IMR-90 (cell line): ENCODE measurements at regions not wholly inside any gene's neighbourhood (a gene's known extent, or its start where the extent isn't known, plus 50 kb on each side); places are given as distances from the start of the nearest gene placed in this dataset.
A peak's percentile ranks its signal among the peaks of the same experiment; 100 is the strongest.

Source experiments
- ATAC-seq: fragments of 200-7000 bp; cut with Tn5 transposase; 2 replicates; pipeline ENCODE4 v1.9.1; 2020; ENCODE audit warnings: low read depth, mild to moderate bottlenecking, moderate library complexity
- BruUV-seq: library from RNA; stranded (reverse); fragments of 400-500 nt; replicated peaks from 2 replicates; lab custom pipeline; 2021; lab: Mats Ljungman, UMichigan
- CTCF ChIA-PET: fragments of 300-600 bp; formaldehyde crosslinking; extraction: SDS; loops from one replicate; lab custom pipeline; 2021; ENCODE audit warnings: antibody characterized with exemption; lab: Yijun Ruan, JAX
- POLR2A ChIA-PET: fragments of 300-600 bp; sonication (Branson Sonifier 250); formaldehyde crosslinking; loops from one replicate; lab custom pipeline; 2022; ENCODE audit warnings: antibody characterized with exemption; ENCODE audit not compliant: unreplicated experiment; lab: Charles Lee
- DNase-seq: peaks from one replicate; pipeline ENCODE4 v3.0.0; 2013
- H2AFZ ChIP-seq: replicated peaks from 2 replicates; pipeline ENCODE3; 2013; ENCODE audit warnings: low read length, mild to moderate bottlenecking; ENCODE audit not compliant: poor library complexity
- H2AK5ac ChIP-seq: 2 replicates; pipeline ENCODE4 v1.6.1; 2013; ENCODE audit warnings: low read depth, low read length, inconsistent platforms
- H2AK9ac ChIP-seq: replicated peaks from 2 replicates; pipeline ENCODE3; 2013; ENCODE audit warnings: mild to moderate bottlenecking, low read depth, low read length, moderate library complexity; ENCODE audit not compliant: poor library complexity
- H2BK120ac ChIP-seq: 2 replicates; pipeline ENCODE4 v1.6.1; 2013; ENCODE audit warnings: low read depth, low read length, inconsistent platforms
- H2BK15ac ChIP-seq: 3 replicates; pipeline ENCODE4 v1.6.1; 2013; ENCODE audit warnings: low read depth, low read length, inconsistent platforms
- H2BK20ac ChIP-seq: 2 replicates; pipeline ENCODE4 v1.6.1; 2013; ENCODE audit warnings: low read depth, mild to moderate bottlenecking, inconsistent platforms, low read length, moderate library complexity
- H2BK5ac ChIP-seq: 2 replicates; pipeline ENCODE4 v1.6.1; 2013; ENCODE audit warnings: mild to moderate bottlenecking, low read depth, low read length, inconsistent platforms; ENCODE audit not compliant: poor library complexity, severe bottlenecking
- H3K14ac ChIP-seq: replicated peaks from 2 replicates; pipeline ENCODE4 v1.6.1; 2013; ENCODE audit warnings: low read depth, low read length, inconsistent platforms
- H3K18ac ChIP-seq: 2 replicates; pipeline ENCODE4 v1.6.1; 2013; ENCODE audit warnings: low read depth, low read length, control low read depth
- H3K23ac ChIP-seq: 2 replicates; pipeline ENCODE4 v1.6.1; 2013; ENCODE audit warnings: low read depth, low read length, inconsistent platforms
- H3K27ac ChIP-seq: 2 replicates; pipeline ENCODE4 v1.5.1; 2013; ENCODE audit warnings: mild to moderate bottlenecking, control low read depth, low read length; ENCODE audit not compliant: insufficient read depth
- H3K27me3 ChIP-seq: 2 replicates; pipeline ENCODE4 v1.6.1; 2013; ENCODE audit warnings: low read length; ENCODE audit not compliant: control insufficient read depth, insufficient read depth
- H3K36me3 ChIP-seq: 2 replicates; pipeline ENCODE4 v1.6.1; 2013; ENCODE audit warnings: low read length, mixed read lengths; ENCODE audit not compliant: control insufficient read depth, insufficient read depth
- H3K4ac ChIP-seq: 2 replicates; pipeline ENCODE4 v1.6.1; 2013; ENCODE audit warnings: low read depth, low read length, inconsistent platforms
- H3K4me1 ChIP-seq: 2 replicates; pipeline ENCODE4 v1.6.1; 2013; ENCODE audit warnings: low read length, mixed read lengths; ENCODE audit not compliant: control insufficient read depth, insufficient read depth
- H3K4me2 ChIP-seq: 2 replicates; pipeline ENCODE4 v1.6.1; 2013; ENCODE audit warnings: low read depth, mild to moderate bottlenecking, control low read depth, low read length, moderate library complexity
- H3K4me3 ChIP-seq: 2 replicates; pipeline ENCODE4 v1.5.1; 2013; ENCODE audit warnings: low read depth, mild to moderate bottlenecking, control low read depth, low read length, moderate library complexity; ENCODE audit not compliant: insufficient read depth
- H3K56ac ChIP-seq: 2 replicates; pipeline ENCODE4 v1.6.1; 2013; ENCODE audit warnings: low read length, inconsistent platforms; ENCODE audit not compliant: insufficient read depth; ENCODE audit errors: extremely low read depth
- H3K79me1 ChIP-seq, 2 experiments: 2 replicates each; pipeline ENCODE4 v1.6.1; 2013; ENCODE audit warnings: low read length in 2 of 2, inconsistent platforms in 1 of 2, low read depth in 1 of 2
- H3K9ac ChIP-seq: 2 replicates; pipeline ENCODE4 v1.6.1; 2013; ENCODE audit warnings: low read depth, low read length, control low read depth
- H3K9me1 ChIP-seq: 2 replicates; pipeline ENCODE4 v1.6.1; 2013; ENCODE audit warnings: low read length, inconsistent platforms; ENCODE audit not compliant: insufficient read depth
- H3K9me3 ChIP-seq: 2 replicates; pipeline ENCODE4 v1.6.1; 2013; ENCODE audit warnings: low read length; ENCODE audit not compliant: control insufficient read depth, insufficient read depth
- H4K20me1 ChIP-seq: 2 replicates; pipeline ENCODE4 v1.6.1; 2013; ENCODE audit warnings: low read length, inconsistent platforms; ENCODE audit not compliant: insufficient read depth
- H4K5ac ChIP-seq: 2 replicates; pipeline ENCODE4 v1.6.1; 2013; ENCODE audit warnings: mild to moderate bottlenecking, low read depth, low read length, control low read depth
- H4K8ac ChIP-seq, 2 experiments: 2 replicates each; pipeline ENCODE4 v1.6.1; 2013; ENCODE audit warnings: low read depth in 2 of 2, low read length in 2 of 2, control low read depth in 1 of 2, inconsistent platforms in 1 of 2
- H4K91ac ChIP-seq: 2 replicates; pipeline ENCODE4 v1.6.1; 2013; ENCODE audit warnings: low read depth, low read length, inconsistent platforms; ENCODE audit not compliant: insufficient read depth
- BHLHE40 ChIP-seq: fragments of 150-350 bp; IDR thresholded peaks from 2 replicates; pipeline ENCODE4 v1.6.1; 2016; ENCODE audit warnings: mild to moderate bottlenecking, low read depth, low read length
- CEBPB ChIP-seq: IDR thresholded peaks from 2 replicates; pipeline ENCODE4 v1.6.1; 2012; ENCODE audit warnings: low read depth, low read length, improper control_type of control experiment
- CHD1 ChIP-seq: IDR thresholded peaks from 2 replicates; pipeline ENCODE4 v1.6.1; 2012; ENCODE audit warnings: low read depth, low read length, improper control_type of control experiment
- MAFK ChIP-seq: IDR thresholded peaks from 2 replicates; pipeline ENCODE4 v1.6.1; 2012; ENCODE audit warnings: low read depth, low read length, improper control_type of control experiment
- POLR2A ChIP-seq: IDR thresholded peaks from 2 replicates; pipeline ENCODE4 v1.6.1; 2012; ENCODE audit warnings: mild to moderate bottlenecking, low read depth, low read length
- RAD21 ChIP-seq: IDR thresholded peaks from 2 replicates; pipeline ENCODE4 v1.6.1; 2012; ENCODE audit warnings: low read length, improper control_type of control experiment
- RFX5 ChIP-seq: IDR thresholded peaks from 2 replicates; pipeline ENCODE4 v1.8.0; 2012; ENCODE audit warnings: low read depth, mild to moderate bottlenecking, low read length, moderate library complexity
- WGBS, 2 experiments: methylation state at CpG; one replicate each; pipeline versions ENCODE4 v1.1.5 to v1.1.7; 2013; ENCODE audit warnings: missing lambda C conversion rate in 2 of 2; ENCODE audit not compliant: insufficient read length in 1 of 2; ENCODE audit errors: extremely low coverage in 2 of 2; 5-methylcytosine and 5-hydroxymethylcytosine counted together
- dilution Hi-C: fragments of 300-500 bp; cut with HindIII; formaldehyde crosslinking; loops from one replicate; pipeline ENCODE4 v1.14.3; 2018; ENCODE audit warnings: low sequenced_read_pairs; ENCODE audit not compliant: unreplicated experiment
- in situ Hi-C: fragments of 300-500 bp; cut with MboI; formaldehyde crosslinking; loops from 3 replicates; pipeline ENCODE4 v1.14.3; 2019; ENCODE audit warnings: low sequenced_read_pairs, inconsistent platforms, mixed read lengths
- intact Hi-C: fragments of 100-400 bp; cut with micrococcal nuclease; formaldehyde crosslinking; loops from 2 replicates; pipeline ENCODE4 v1.10.0; 2022
- TF ChIP-seq, protein P1 (sequence below): fragments of 150-350 bp; IDR thresholded peaks from 2 replicates; pipeline ENCODE4 v1.6.1; 2017; ENCODE audit warnings: mild to moderate bottlenecking, antibody characterized with exemption, low read length, low read depth

DNA sequence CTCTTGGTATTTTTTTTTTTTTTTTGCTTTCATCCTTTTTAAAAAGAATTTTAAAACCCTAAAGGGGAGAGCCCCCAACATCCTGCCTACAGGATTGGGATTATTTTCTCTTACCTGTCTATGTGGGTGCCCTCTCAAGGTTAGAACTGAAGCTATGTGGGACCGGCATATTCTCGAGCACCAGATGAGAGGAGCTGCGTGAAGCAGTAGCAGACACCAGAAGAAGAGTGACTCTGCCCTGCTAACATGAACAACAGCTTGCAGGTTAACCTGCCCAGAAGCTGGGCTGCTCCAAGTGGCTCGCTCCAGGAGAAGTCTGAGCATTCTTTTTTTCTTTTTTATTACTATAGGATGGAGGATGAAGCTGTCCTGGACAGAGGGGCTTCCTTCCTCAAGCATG lies 102.6 kb upstream of the SLC4A4 start:
- Histone ChIP-seq H3K9me3 (no peaks in the 10 kb centered on the region), H2AK9ac (no peak overlapping the region), H2BK20ac (peak overlapping the region; percentile 44; the same call in 1 of the 2 replicates), H3K4me2 (no peak overlapping the region), H3K27me3 (no peaks in the 10 kb centered on the region), H3K4me3 (no peak overlapping the region), H3K4me1 (peaks cover 20% of the 10 kb centered on the region), H4K91ac (peak overlapping the region; percentile 57), H4K5ac (no peak overlapping the region), H2AK5ac (0 out of 2 replicates have a peak overlapping the region, but pooled peaks have one; percentile 47), H3K23ac (no peak overlapping the region), H3K9ac (no peak overlapping the region), H3K56ac (no peak overlapping the region), H2BK5ac (peak overlapping the region; percentile 42), H2AFZ (no peak overlapping the region), H3K27ac (no peak overlapping the region), H4K20me1 (peaks cover 14% of the 10 kb centered on the region; the same call in 1 of the 2 replicates), H3K14ac (peak overlapping the region; percentile 59; the same call in 1 of the 2 replicates), H3K36me3 (peaks cover 6% of the 10 kb centered on the region), H3K4ac (peak overlapping the region; percentile 49), H4K8ac (no peak overlapping the region; a peak in 1 of 4 replicates), H2BK15ac (0 out of 3 replicates have a peak overlapping the region, but pooled peaks have one; percentile 51), H2BK120ac (peak overlapping the region; percentile 72), H3K79me1 (peaks cover 36 to 80% of the 10 kb centered on the region in 2 experiments), H3K9me1 (peaks cover 18% of the 10 kb centered on the region), H3K18ac (no peak overlapping the region)
- no CpG with 5 or more reads among the region's 4 CpGs for WGBS, 2 experiments
- TF ChIP-seq, protein P1, sequence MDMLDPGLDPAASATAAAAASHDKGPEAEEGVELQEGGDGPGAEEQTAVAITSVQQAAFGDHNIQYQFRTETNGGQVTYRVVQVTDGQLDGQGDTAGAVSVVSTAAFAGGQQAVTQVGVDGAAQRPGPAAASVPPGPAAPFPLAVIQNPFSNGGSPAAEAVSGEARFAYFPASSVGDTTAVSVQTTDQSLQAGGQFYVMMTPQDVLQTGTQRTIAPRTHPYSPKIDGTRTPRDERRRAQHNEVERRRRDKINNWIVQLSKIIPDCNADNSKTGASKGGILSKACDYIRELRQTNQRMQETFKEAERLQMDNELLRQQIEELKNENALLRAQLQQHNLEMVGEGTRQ, result no peak
- TF ChIP-seq BHLHE40, result no peak
- no peak for TF ChIP-seq CEBPB
- TF ChIP-seq RFX5, result no peak
- no peak for TF ChIP-seq RAD21
- no peak for TF ChIP-seq MAFK
- TF ChIP-seq POLR2A, result no peak
- TF ChIP-seq CHD1, result no peak
- no peak for DNase-seq
- no TSS peak for BruUV-seq
- ChIA-PET CTCF (interaction anchor here (0.5 to 0.8 kb wide), 5 partner anchors 35 to 368 kb away, joined by 3 read pairs; no protein-coding TSS in a partner anchor), POLR2A (no interaction called here)
- no peak for ATAC-seq
- in situ Hi-C loops (no loop called here), dilution Hi-C loops (no loop called here), intact Hi-C loops (no loop called here)
